Tongue (tissue), 1 donor: ENCODE measurements at regions not wholly inside any gene's neighbourhood (a gene's known extent, or its start where the extent isn't known, plus 50 kb on each side); places are given as distances from the start of the nearest gene placed in this dataset.

Experiments used
- DNase-seq: peaks from one replicate; pipeline ENCODE4 v3.0.0-alpha.2; 2015

GRCh38 chr21:17979763-17980162, 160.6 kb upstream of the C21orf91 start:
- peak; percentile 81 for DNase-seq

GRCh38 chr21:17978895-17979294, 159.7 kb upstream of the C21orf91 start:
- DNase-seq = peak; percentile 56

- DNase-seq = no peak
Measured at GRCh38 chr21:17976691-17977090, 157.5 kb upstream of the C21orf91 start.

- DNase-seq = no peak
Measured at GRCh38 chr21:17976139-17976538, 157.0 kb upstream of the C21orf91 start.

- DNase-seq = no peak
Measured at GRCh38 chr21:17967319-17967718, 148.2 kb upstream of the C21orf91 start.

- no peak for DNase-seq
Measured at GRCh38 chr21:17964716-17965115, 145.6 kb upstream of the C21orf91 start.

GRCh38 chr21:17964199-17964598, 145.0 kb upstream of the C21orf91 start:
- no peak for DNase-seq

- DNase-seq = no peak
Measured at GRCh38 chr21:17950591-17950990, 131.4 kb upstream of the C21orf91 start.

- DNase-seq = peak; percentile 64
Measured at GRCh38 chr21:17949421-17949820, 130.3 kb upstream of the C21orf91 start.

GRCh38 chr21:17947531-17947930, 128.4 kb upstream of the C21orf91 start:
- no peak for DNase-seq

GRCh38 chr21:17931080-17931479, 111.9 kb upstream of the C21orf91 start:
- DNase-seq = no peak

GRCh38 chr21:17930093-17930492, 110.9 kb upstream of the C21orf91 start:
- no peak for DNase-seq

GRCh38 chr21:17929510-17929909, 110.4 kb upstream of the C21orf91 start:
- peak; percentile 78 for DNase-seq

GRCh38 chr21:17925899-17926298, 106.7 kb upstream of the C21orf91 start:
- peak; percentile 84 for DNase-seq

- DNase-seq = peak; percentile 81
Measured at GRCh38 chr21:17925000-17925610, 105.9 kb upstream of the C21orf91 start.

- peak; percentile 59 for DNase-seq
Measured at GRCh38 chr21:17921579-17922530, 102.7 kb upstream of the C21orf91 start.

GRCh38 chr21:17915976-17916375, 96.8 kb upstream of the C21orf91 start:
- peak; percentile 23 for DNase-seq

- DNase-seq = no peak
Measured at GRCh38 chr21:17911628-17912027, 92.5 kb upstream of the C21orf91 start.

GRCh38 chr21:17903929-17904639, 84.9 kb upstream of the C21orf91 start:
- DNase-seq = no peak

- peak; percentile 71 for DNase-seq
Measured at GRCh38 chr21:17903029-17903806, 84.1 kb upstream of the C21orf91 start.

- no peak for DNase-seq
Measured at GRCh38 chr21:17901458-17902079, 82.4 kb upstream of the C21orf91 start.

GRCh38 chr21:17900990-17901385, 81.8 kb upstream of the C21orf91 start:
- peak; percentile 24 for DNase-seq
